ENCODE measurements at regions not wholly inside any gene's neighbourhood (a gene's known extent, or its start where the extent isn't known, plus 50 kb on each side); places are given as distances from the start of the nearest gene placed in this dataset.

DNA sequence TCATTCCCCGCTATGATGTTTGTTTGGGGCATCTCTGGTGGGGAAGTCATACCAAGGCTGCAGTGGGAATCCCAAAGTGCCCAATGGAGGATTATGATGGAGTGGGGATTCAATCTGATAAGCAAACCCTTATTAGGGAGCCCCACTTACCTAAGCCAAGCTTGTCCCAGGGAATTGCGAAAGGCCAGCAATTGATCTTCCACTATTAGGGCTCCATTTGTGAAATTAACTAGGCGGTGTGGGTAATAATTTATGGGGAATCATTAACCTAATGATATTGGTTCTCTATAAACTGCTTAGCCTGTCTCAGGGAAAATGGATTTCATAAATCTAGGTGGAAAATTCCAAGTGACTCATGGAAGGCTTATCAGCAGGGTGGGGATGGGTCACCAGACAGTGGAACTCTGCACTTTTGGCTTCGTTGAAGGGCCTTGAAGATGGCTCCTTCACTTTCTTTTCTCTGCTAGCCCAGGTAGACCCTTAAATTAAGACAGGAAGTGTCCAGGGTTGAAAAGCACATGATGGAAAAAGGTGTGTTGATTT is 113.0 kb upstream of the WSCD2 start:
- TF ChIP-seq POLR2A (IDR thresholded peaks at IDR 0.05; ENCODE audit: low read depth, low read length) (no peak), POLR2AphosphoS5 (IDR thresholded peaks at IDR 0.05; ENCODE audit: low read depth, low read length) (no peak), TAF1 (IDR thresholded peaks at IDR 0.05; ENCODE audit: borderline replicate concordance, low read depth, low read length) (no peak)
